Osteocyte (in vitro differentiated cells): ENCODE measurements at regions not wholly inside any gene's neighbourhood (a gene's known extent, or its start where the extent isn't known, plus 50 kb on each side); places are given as distances from the start of the nearest gene placed in this dataset.

Experiments
- DNase-seq: peaks from one replicate; pipeline ENCODE4 v3.0.0; 2021; ENCODE audit warnings: mixed read lengths; ENCODE audit not compliant: unreplicated experiment; ENCODE audit errors: extremely low spot score
- H3K27ac Mint-ChIP-seq: one replicate; pipeline ENCODE4 v1.8.0; 2021; ENCODE audit warnings: mild to moderate bottlenecking, mixed read lengths; ENCODE audit not compliant: unreplicated experiment
- H3K27me3 Mint-ChIP-seq: one replicate; pipeline ENCODE4 v1.8.0; 2021; ENCODE audit warnings: mixed read lengths; ENCODE audit not compliant: unreplicated experiment
- H3K36me3 Mint-ChIP-seq: one replicate; pipeline ENCODE4 v1.8.0; 2021; ENCODE audit warnings: mixed read lengths; ENCODE audit not compliant: unreplicated experiment
- H3K4me1 Mint-ChIP-seq: one replicate; pipeline ENCODE4 v1.8.0; 2021; ENCODE audit warnings: mixed read lengths; ENCODE audit not compliant: unreplicated experiment
- H3K4me3 Mint-ChIP-seq: one replicate; pipeline ENCODE4 v1.8.0; 2021; ENCODE audit warnings: mild to moderate bottlenecking, moderate library complexity, mixed read lengths; ENCODE audit not compliant: unreplicated experiment
- H3K9me3 Mint-ChIP-seq: one replicate; pipeline ENCODE4 v1.8.0; 2021; ENCODE audit warnings: mixed read lengths; ENCODE audit not compliant: unreplicated experiment
- TF ChIP-seq, protein P1 (sequence below): fragments of 200-600 bp; sonication (generic); IDR thresholded peaks from 2 replicates; pipeline ENCODE4 v1.5.0; 2021; ENCODE audit warnings: antibody characterized with exemption, mild to moderate bottlenecking, moderate library complexity

DNA sequence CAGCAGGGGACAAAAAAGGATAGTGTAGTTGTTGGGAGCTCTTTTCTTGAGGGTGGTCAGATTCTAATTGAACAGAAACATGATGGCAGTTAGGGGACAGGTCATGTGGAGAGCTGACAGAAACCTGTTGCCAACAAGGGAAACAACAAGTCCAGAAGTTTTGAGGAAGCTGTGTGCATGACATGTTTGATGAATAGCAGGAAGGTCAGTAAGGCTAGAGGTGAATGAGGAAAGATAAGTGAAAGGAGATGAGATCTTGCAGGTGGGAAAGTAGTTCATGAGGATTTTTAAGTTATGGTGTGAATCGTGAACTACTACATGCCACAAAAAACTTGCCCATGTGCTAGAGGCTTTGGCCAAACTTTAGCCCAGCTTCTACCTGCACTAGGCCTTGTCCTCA, 1817.4 kb downstream of the MRPL39 start:
- Mint-ChIP-seq H3K4me1 (no peaks in the 10 kb centered on the region), H3K4me3 (no peak overlapping the region)
- TF ChIP-seq, protein P1, sequence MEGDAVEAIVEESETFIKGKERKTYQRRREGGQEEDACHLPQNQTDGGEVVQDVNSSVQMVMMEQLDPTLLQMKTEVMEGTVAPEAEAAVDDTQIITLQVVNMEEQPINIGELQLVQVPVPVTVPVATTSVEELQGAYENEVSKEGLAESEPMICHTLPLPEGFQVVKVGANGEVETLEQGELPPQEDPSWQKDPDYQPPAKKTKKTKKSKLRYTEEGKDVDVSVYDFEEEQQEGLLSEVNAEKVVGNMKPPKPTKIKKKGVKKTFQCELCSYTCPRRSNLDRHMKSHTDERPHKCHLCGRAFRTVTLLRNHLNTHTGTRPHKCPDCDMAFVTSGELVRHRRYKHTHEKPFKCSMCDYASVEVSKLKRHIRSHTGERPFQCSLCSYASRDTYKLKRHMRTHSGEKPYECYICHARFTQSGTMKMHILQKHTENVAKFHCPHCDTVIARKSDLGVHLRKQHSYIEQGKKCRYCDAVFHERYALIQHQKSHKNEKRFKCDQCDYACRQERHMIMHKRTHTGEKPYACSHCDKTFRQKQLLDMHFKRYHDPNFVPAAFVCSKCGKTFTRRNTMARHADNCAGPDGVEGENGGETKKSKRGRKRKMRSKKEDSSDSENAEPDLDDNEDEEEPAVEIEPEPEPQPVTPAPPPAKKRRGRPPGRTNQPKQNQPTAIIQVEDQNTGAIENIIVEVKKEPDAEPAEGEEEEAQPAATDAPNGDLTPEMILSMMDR = no peak

DNA sequence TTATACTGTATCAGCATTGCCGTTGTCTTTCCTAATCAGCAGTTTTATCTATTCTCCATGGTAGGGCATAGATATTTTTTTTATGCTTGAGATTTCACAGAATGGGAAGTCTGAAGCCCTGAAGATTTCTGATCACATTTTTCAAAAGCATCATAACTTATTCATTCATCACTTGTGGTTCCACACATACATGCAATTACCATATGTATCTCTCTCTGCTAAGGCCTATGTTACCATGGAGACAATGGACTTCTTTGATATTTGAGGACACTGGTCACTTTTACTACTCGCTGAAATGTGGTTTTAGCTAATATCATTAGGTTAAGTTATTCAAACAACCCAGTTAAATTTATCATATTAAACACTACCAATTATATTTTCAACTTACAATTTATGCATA, 1827.0 kb downstream of the MRPL39 start:
- Mint-ChIP-seq H3K27ac (no peak overlapping the region), H3K36me3 (no peaks in the 10 kb centered on the region), H3K9me3 (peaks cover 15% of the 10 kb centered on the region), H3K4me1 (no peaks in the 10 kb centered on the region), H3K4me3 (no peak overlapping the region), H3K27me3 (no peaks in the 10 kb centered on the region)
- no peak for DNase-seq
- TF ChIP-seq, protein P1 = no peak

More for the DNA sequence above, 1817.4 kb downstream of the MRPL39 start:
- DNase-seq = no peak
- H3K27me3 Mint-ChIP-seq = no peaks in the 10 kb centered on the region
- peaks cover 43% of the 10 kb centered on the region for H3K9me3 Mint-ChIP-seq
- no peak overlapping the region for H3K27ac Mint-ChIP-seq
- H3K36me3 Mint-ChIP-seq = no peaks in the 10 kb centered on the region

DNA sequence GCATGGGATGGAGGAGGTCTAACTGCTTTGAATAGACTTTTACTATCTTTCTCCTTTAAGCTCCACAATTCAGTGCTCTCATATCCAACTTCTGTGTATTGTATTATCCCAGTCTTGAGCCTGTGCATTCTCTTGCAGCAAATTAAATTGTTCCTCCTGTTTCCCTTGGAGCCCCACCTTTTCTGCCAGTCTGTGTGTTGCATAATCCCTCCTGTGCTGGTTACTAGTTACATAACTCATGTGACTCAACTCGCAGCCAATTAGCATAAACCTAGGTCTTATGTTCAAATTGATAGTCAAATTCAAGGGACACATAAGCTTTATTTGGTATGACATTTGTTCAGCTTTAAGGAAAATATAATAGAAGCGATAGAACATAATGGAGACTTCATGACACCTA, 1863.5 kb downstream of the MRPL39 start:
- no peak overlapping the region for H3K4me3 Mint-ChIP-seq
- H3K27me3 Mint-ChIP-seq = no peaks in the 10 kb centered on the region
- DNase-seq = no peak
- H3K4me1 Mint-ChIP-seq = no peaks in the 10 kb centered on the region
- H3K36me3 Mint-ChIP-seq = no peaks in the 10 kb centered on the region
- peaks cover 41% of the 10 kb centered on the region for H3K9me3 Mint-ChIP-seq
- H3K27ac Mint-ChIP-seq = no peak overlapping the region
- TF ChIP-seq, protein P1 = no peak

DNA sequence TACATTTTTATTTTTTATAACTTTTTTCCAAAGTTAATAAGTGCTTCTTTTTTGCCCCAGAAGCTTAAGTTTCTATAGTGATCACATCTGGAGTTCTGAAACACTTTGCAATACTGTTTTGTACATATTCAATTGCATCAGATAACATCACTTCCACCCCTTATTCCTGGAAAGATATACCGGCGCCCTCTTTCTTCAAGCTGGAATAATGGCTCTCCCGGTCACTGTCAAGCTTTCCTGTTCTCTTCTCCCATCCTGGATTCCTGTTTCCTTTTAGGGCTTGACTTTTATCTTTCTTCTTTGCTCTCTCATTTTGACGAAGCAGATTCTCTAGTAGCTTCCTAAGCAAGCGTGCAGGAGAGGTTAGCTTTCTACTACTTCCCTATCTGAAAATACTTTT, 1866.8 kb downstream of the MRPL39 start:
- H3K4me1 Mint-ChIP-seq = no peaks in the 10 kb centered on the region
- H3K27me3 Mint-ChIP-seq = no peaks in the 10 kb centered on the region
- no peak overlapping the region for H3K27ac Mint-ChIP-seq
- H3K4me3 Mint-ChIP-seq = no peak overlapping the region
- DNase-seq = no peak
- TF ChIP-seq, protein P1 = no peak
- H3K36me3 Mint-ChIP-seq = no peaks in the 10 kb centered on the region
- peaks cover 60% of the 10 kb centered on the region for H3K9me3 Mint-ChIP-seq

DNA sequence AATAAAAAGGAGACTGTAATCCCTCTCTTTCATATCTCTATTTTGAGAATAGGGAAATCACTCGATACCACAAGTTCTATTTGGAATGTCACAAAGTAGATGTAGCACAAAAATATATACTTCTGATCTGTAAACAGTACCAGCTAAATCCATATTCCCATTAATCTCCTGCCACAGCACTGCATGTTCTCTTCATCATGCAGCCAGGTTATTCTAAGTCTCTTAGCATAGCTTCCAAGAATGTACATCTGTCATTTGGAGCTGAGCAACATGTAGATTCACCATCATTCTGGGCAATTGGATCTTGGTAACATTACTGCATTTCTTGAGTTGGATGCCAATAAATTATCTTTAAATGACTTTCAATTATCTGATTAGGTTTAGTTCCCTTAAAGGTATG, 1874.5 kb downstream of the MRPL39 start:
- TF ChIP-seq, protein P1 = no peak
- Mint-ChIP-seq H3K27ac (no peak overlapping the region), H3K4me3 (no peak overlapping the region)

More for the DNA sequence above, 1874.5 kb downstream of the MRPL39 start:
- DNase-seq = no peak
- no peaks in the 10 kb centered on the region for H3K36me3 Mint-ChIP-seq
- no peaks in the 10 kb centered on the region for H3K4me1 Mint-ChIP-seq
- no peaks in the 10 kb centered on the region for H3K27me3 Mint-ChIP-seq
- peaks cover 37% of the 10 kb centered on the region for H3K9me3 Mint-ChIP-seq
